Chondrocyte (in vitro differentiated cells): ENCODE measurements at regions not wholly inside any gene's neighbourhood (a gene's known extent, or its start where the extent isn't known, plus 50 kb on each side); places are given as distances from the start of the nearest gene placed in this dataset.

Experiments
- DNase-seq: peaks from one replicate; pipeline ENCODE4 v3.0.0; 2021; ENCODE audit warnings: mixed read lengths, low spot score
- H3K27ac Mint-ChIP-seq: one replicate; pipeline ENCODE4 v1.8.0; 2021; ENCODE audit warnings: mild to moderate bottlenecking, moderate library complexity, mixed read lengths; ENCODE audit not compliant: unreplicated experiment
- H3K27me3 Mint-ChIP-seq: 2 replicates; pipeline ENCODE4 v1.8.0; 2021; ENCODE audit warnings: low read depth, mixed read lengths
- H3K36me3 Mint-ChIP-seq: 2 replicates; pipeline ENCODE4 v1.8.0; 2021; ENCODE audit warnings: low read depth, mixed read lengths
- H3K4me1 Mint-ChIP-seq: 2 replicates; pipeline ENCODE4 v1.8.0; 2021; ENCODE audit warnings: low read depth, mild to moderate bottlenecking, mixed read lengths
- H3K4me3 Mint-ChIP-seq: one replicate; pipeline ENCODE4 v1.8.0; 2021; ENCODE audit warnings: mild to moderate bottlenecking, moderate library complexity, mixed read lengths; ENCODE audit not compliant: unreplicated experiment
- H3K9me3 Mint-ChIP-seq: 2 replicates; pipeline ENCODE4 v1.8.0; 2021; ENCODE audit warnings: low read depth, mixed read lengths
- TF ChIP-seq, protein P1 (sequence below): fragments of 200-600 bp; sonication (generic); IDR thresholded peaks from 2 replicates; pipeline ENCODE4 v1.5.0; 2021; ENCODE audit warnings: antibody characterized with exemption, mild to moderate bottlenecking, moderate library complexity

DNA sequence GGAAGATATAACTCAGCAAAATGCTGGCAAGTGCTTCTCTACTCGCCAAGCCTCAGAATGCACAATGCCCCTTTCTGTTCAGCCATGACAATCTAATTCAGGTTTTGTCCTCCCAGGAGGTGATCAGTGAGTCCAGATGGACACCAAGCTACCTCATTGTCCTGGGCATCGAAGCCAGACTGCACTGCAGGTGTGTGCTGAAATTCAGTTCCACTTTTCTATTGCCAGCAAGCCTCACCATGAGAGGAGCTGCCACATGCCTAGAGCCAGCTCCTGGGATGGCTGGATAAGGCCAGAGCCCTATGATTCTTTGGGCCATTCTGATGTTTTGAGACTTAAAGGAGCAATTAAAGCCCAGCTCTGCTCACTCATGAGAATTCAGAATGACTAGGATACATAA lies 186.7 kb downstream of the GRIN2B start:
- Mint-ChIP-seq H3K4me1 (no peaks in the 10 kb centered on the region), H3K4me3 (no peak overlapping the region), H3K27me3 (no peaks in the 10 kb centered on the region), H3K27ac (no peak overlapping the region), H3K36me3 (no peaks in the 10 kb centered on the region), H3K9me3 (no peaks in the 10 kb centered on the region)
- TF ChIP-seq, protein P1, sequence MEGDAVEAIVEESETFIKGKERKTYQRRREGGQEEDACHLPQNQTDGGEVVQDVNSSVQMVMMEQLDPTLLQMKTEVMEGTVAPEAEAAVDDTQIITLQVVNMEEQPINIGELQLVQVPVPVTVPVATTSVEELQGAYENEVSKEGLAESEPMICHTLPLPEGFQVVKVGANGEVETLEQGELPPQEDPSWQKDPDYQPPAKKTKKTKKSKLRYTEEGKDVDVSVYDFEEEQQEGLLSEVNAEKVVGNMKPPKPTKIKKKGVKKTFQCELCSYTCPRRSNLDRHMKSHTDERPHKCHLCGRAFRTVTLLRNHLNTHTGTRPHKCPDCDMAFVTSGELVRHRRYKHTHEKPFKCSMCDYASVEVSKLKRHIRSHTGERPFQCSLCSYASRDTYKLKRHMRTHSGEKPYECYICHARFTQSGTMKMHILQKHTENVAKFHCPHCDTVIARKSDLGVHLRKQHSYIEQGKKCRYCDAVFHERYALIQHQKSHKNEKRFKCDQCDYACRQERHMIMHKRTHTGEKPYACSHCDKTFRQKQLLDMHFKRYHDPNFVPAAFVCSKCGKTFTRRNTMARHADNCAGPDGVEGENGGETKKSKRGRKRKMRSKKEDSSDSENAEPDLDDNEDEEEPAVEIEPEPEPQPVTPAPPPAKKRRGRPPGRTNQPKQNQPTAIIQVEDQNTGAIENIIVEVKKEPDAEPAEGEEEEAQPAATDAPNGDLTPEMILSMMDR = no peak
- DNase-seq = no peak

DNA sequence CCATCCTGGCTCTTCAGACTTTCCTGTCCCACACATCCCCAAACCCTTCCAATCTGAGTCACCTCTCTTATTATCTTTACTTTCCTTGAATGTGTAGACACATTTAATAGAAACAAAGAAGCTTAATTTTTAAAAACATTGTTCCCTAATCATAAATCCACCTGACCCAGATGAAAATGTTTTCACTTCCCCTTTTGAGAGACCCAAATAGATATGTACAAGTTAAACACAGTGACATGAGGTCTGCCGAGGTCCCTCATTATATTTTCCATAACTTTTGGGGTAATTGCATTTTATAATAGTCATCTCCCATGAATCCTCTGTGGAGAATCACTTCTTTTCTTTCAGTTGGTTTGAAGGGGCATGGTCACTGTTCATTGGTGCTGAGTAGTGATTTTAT lies 191.1 kb downstream of the GRIN2B start:
- H3K36me3 Mint-ChIP-seq = no peaks in the 10 kb centered on the region
- H3K9me3 Mint-ChIP-seq = no peaks in the 10 kb centered on the region
- no peak overlapping the region for H3K4me3 Mint-ChIP-seq
- no peaks in the 10 kb centered on the region for H3K4me1 Mint-ChIP-seq
- H3K27me3 Mint-ChIP-seq = no peaks in the 10 kb centered on the region
- TF ChIP-seq, protein P1 = no peak
- no peak for DNase-seq
- no peak overlapping the region for H3K27ac Mint-ChIP-seq

- Mint-ChIP-seq H3K9me3 (no peaks in the 10 kb centered on the region), H3K4me3 (no peak overlapping the region), H3K27ac (no peak overlapping the region), H3K36me3 (no peaks in the 10 kb centered on the region), H3K4me1 (no peaks in the 10 kb centered on the region), H3K27me3 (no peaks in the 10 kb centered on the region)
- no peak for DNase-seq
- TF ChIP-seq, protein P1 = no peak
Observed at GRCh38 chr12:13788626-13789025, 192.8 kb downstream of the GRIN2B start.

- Mint-ChIP-seq H3K36me3 (no peaks in the 10 kb centered on the region), H3K27ac (no peak overlapping the region), H3K4me1 (no peaks in the 10 kb centered on the region), H3K27me3 (peaks cover 1% of the 10 kb centered on the region), H3K4me3 (no peak overlapping the region), H3K9me3 (no peaks in the 10 kb centered on the region)
- no peak for DNase-seq
- TF ChIP-seq, protein P1 = no peak
Observed at GRCh38 chr12:13786646-13787045, 194.8 kb downstream of the GRIN2B start.

DNA sequence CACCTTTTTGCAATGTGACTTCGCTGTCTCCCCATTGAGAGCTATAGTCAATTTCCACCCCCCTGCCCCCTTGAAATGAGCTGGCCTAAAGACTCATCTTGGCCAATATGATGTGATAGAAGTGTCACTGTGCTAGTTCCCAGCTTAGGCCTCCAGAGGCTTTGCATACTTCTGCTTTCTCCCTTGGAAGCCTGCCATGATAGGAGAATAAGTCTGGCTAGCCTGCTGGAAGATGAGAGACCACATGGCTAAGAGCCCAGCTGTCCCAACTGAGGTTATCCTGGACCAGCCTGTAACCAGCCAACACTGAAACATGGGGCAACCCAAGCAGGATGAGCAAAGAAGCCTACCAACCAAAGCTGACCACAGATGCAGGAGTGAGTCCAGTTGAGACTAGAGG lies 196.9 kb downstream of the GRIN2B start:
- TF ChIP-seq, protein P1 = no peak
- H3K36me3 Mint-ChIP-seq = no peaks in the 10 kb centered on the region
- H3K27ac Mint-ChIP-seq = no peak overlapping the region
- H3K9me3 Mint-ChIP-seq = no peaks in the 10 kb centered on the region
- H3K4me3 Mint-ChIP-seq = no peak overlapping the region
- H3K27me3 Mint-ChIP-seq = peaks cover 1% of the 10 kb centered on the region
- no peak for DNase-seq
- H3K4me1 Mint-ChIP-seq = no peaks in the 10 kb centered on the region
